ENCODE measurements at regions not wholly inside any gene's neighbourhood (a gene's known extent, or its start where the extent isn't known, plus 50 kb on each side); places are given as distances from the start of the nearest gene placed in this dataset.

DNA sequence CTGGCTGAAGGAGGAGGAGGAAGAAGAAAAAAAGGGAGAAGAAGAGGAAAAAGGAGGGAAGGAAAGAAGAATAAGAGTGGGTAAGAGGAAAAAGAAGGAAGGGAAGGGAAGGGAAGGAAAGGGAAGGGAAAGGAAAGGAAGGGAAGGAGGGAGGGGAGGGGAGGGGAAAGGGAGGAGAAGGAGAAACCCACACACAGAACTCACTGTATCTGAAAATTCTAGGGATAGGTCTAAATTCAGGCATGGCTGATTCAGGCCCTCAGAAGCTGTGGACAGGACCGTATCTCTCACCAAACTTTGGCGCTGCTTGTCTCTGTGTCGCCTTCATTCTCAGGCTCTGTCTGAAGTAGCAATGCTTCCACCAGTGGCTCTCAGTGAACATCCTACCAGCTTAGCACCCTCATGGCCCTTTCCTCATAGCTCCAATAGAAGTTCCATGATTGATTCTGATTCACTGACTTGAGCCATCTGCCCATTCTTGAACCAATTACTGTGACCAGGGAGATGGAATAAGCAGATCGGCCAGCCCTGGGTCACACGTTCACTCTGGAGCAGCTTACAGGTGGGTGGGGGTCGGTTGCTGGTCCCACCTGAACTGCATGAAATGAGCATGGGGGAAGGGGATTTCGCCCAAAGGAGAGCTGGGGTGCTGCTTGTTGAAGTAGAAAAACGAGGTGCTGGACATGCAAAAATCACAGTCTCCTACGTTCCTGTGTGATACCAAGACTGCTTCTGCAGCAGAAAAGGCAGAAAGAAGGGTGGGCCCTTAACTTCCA, 59.7 kb downstream of the TTC32 start:
- no peak for DNase-seq
- TF ChIP-seq CTCF (IDR thresholded peaks at IDR 0.05) = no peak
- Histone ChIP-seq H3K27ac (no peak overlapping the region), H3K4me3 (no peak overlapping the region), H3K27me3 (ENCODE audit: low read depth) (no peaks in the 10 kb centered on the region), H3K36me3 (no peaks in the 10 kb centered on the region), H3K9me3 (no peaks in the 10 kb centered on the region), H3K4me1 (no peaks in the 10 kb centered on the region)
- intact Hi-C loops (cut with DNase I) = no loop called here
- no peak for ATAC-seq

DNA sequence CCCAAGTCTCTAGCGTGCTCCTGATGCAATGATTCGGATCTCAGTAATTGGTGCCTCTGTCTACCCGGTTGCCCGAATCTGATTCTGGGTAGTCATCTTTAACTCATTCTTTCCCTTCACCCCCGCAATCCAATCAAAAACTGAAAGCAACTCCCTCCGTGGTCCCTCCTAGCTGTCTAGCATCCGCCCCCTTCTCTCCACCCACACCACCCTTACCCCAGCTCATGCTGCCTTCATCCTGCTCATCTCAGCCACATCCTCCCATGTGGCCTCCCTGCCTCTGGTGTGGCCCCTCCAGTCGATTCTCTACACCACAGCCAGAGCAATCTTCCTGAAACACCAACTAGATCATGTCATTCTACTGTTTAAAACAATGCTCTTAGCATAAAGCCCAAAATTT, 62.3 kb downstream of the TTC32 start:
- Histone ChIP-seq H3K36me3 (no peaks in the 10 kb centered on the region), H3K9me3 (no peaks in the 10 kb centered on the region), H3K27me3 (ENCODE audit: low read depth) (no peaks in the 10 kb centered on the region), H3K4me3 (no peak overlapping the region), H3K27ac (no peak overlapping the region), H3K4me1 (no peaks in the 10 kb centered on the region)
- DNase-seq = no peak
- intact Hi-C loops (cut with DNase I) = loop anchor here (10.0 kb wide), 1 partner anchor 1215 kb away; no protein-coding TSS in a partner anchor
- TF ChIP-seq CTCF (IDR thresholded peaks at IDR 0.05) = no peak
- no peak for ATAC-seq

DNA sequence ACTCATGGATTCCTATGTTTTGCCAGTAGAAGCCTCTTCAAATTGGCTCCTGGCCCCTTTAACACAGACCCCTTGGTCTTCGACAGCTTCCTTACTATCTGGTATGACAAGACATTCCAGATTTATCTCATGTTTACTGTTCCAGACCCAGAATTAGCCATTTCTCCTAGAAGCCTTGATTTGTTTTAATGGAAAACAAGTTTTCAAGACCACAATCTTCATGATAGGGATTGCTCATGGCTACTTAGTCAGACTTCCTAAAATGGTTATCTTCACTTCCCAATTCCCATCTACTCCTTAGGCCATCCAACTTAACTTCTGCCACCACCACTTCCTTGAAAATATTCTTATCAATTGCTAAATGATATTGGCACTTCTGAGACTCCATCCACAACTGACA, 63.2 kb downstream of the TTC32 start:
- ATAC-seq (no peak), DNase-seq (no peak)
- Histone ChIP-seq H3K27me3 (ENCODE audit: low read depth) (no peaks in the 10 kb centered on the region), H3K27ac (no peak overlapping the region), H3K9me3 (no peaks in the 10 kb centered on the region), H3K36me3 (no peaks in the 10 kb centered on the region), H3K4me1 (no peaks in the 10 kb centered on the region), H3K4me3 (no peak overlapping the region)
- intact Hi-C loops (cut with DNase I) = loop anchor here (10.0 kb wide), 1 partner anchor 1214 kb away; no protein-coding TSS in a partner anchor
- TF ChIP-seq CTCF (IDR thresholded peaks at IDR 0.05) = no peak

GRCh38 chr2:19837235-19837766, 64.5 kb downstream of the TTC32 start:
- Histone ChIP-seq H3K4me3 (no peak overlapping the region), H3K36me3 (no peaks in the 10 kb centered on the region), H3K27ac (no peak overlapping the region), H3K27me3 (ENCODE audit: low read depth) (no peaks in the 10 kb centered on the region), H3K9me3 (no peaks in the 10 kb centered on the region), H3K4me1 (no peaks in the 10 kb centered on the region)
- no peak for ATAC-seq
- no peak for DNase-seq
- intact Hi-C loops (cut with DNase I) = loop anchor here (10.0 kb wide), 1 partner anchor 1212 kb away; no protein-coding TSS in a partner anchor
- no peak for TF ChIP-seq CTCF (IDR thresholded peaks at IDR 0.05)

- Histone ChIP-seq H3K27ac (no peak overlapping the region), H3K27me3 (ENCODE audit: low read depth) (no peaks in the 10 kb centered on the region), H3K9me3 (no peaks in the 10 kb centered on the region), H3K4me1 (no peaks in the 10 kb centered on the region), H3K4me3 (no peak overlapping the region), H3K36me3 (no peaks in the 10 kb centered on the region)
- no peak for TF ChIP-seq CTCF (IDR thresholded peaks at IDR 0.05)
- ATAC-seq (peak; percentile 21 to 49), DNase-seq (no peak)
- intact Hi-C loops (cut with DNase I) = loop anchor here (10.0 kb wide), 1 partner anchor 1211 kb away; no protein-coding TSS in a partner anchor
These were observed 66.0 kb downstream of the TTC32 start for GRCh38 chr2:19835781-19836281.
